HEK293 (cell line): ENCODE measurements at regions not wholly inside any gene's neighbourhood (a gene's known extent, or its start where the extent isn't known, plus 50 kb on each side); places are given as distances from the start of the nearest gene placed in this dataset.

Experiments
- CTCF ChIA-PET: fragments of 350-600 bp; formaldehyde crosslinking; extraction: SDS; loops from one replicate; lab custom pipeline; 2021; ENCODE audit warnings: antibody characterized with exemption; lab: Yijun Ruan, JAX
- POLR2A ChIA-PET: fragments of 300-600 bp; formaldehyde crosslinking; extraction: SDS; loops from one replicate; lab custom pipeline; 2020; ENCODE audit warnings: antibody characterized with exemption, inconsistent platforms; lab: Yijun Ruan, JAX
- H3K27ac ChIP-seq: fragments of 200-500 bp; sonication (Bioruptor generic); 2 replicates; pipeline ENCODE4 v1.5.1; 2014; ENCODE audit warnings: low read depth, low read length, control low read depth, inconsistent platforms; ENCODE audit errors: extremely low read depth
- H3K36me3 ChIP-seq, 2 experiments: fragments of 200-500 bp in 1 of 2; sonication (Bioruptor generic) in 1 of 2; 1 replicate in 1 of 2; 2 replicates in 1 of 2; pipeline ENCODE4 v1.5.1; 2014 to 2017; ENCODE audit warnings: inconsistent platforms in 2 of 2, low read length in 2 of 2; ENCODE audit not compliant: control insufficient read depth in 2 of 2, insufficient read depth in 1 of 2
- H3K4me1 ChIP-seq: fragments of 200-500 bp; sonication (Bioruptor generic); 2 replicates; pipeline ENCODE4 v1.5.1; 2014; ENCODE audit warnings: mild to moderate bottlenecking, low read length, inconsistent platforms; ENCODE audit not compliant: control insufficient read depth, insufficient read depth
- H3K4me3 ChIP-seq: 2 replicates; pipeline ENCODE4 v1.5.1; 2011; ENCODE audit warnings: low read depth, mild to moderate bottlenecking, control low read depth, low read length, moderate library complexity
- H3K9me3 ChIP-seq: fragments of 200-500 bp; sonication (Bioruptor generic); 2 replicates; pipeline ENCODE4 v1.5.1; 2014; ENCODE audit warnings: low read depth, low read length, inconsistent platforms; ENCODE audit not compliant: control insufficient read depth, insufficient read depth
- ELK4 ChIP-seq: IDR thresholded peaks from 2 replicates; pipeline ENCODE4 v1.6.1; 2011; ENCODE audit warnings: mild to moderate bottlenecking, low read depth, low read length, borderline replicate concordance
- GFI1B ChIP-seq: fragments of 450-650 bp; formaldehyde crosslinking; IDR thresholded peaks from 2 replicates; pipeline ENCODE4 v1.5.1; 2016; ENCODE audit warnings: missing biosample characterization, missing genetic modification characterization
- GLIS1 ChIP-seq: fragments of 450-650 bp; formaldehyde crosslinking; IDR thresholded peaks from 2 replicates; pipeline ENCODE4 v1.5.1; 2016; ENCODE audit warnings: missing biosample characterization, missing genetic modification characterization
- HOXA7 ChIP-seq: sonication (generic); formaldehyde crosslinking; IDR thresholded peaks from 2 replicates; pipeline ENCODE4 v1.8.1; 2022; ENCODE audit warnings: missing genetic modification reagents, borderline replicate concordance
- INSM2 ChIP-seq: fragments of 450-650 bp; formaldehyde crosslinking; IDR thresholded peaks from 2 replicates; pipeline ENCODE4 v1.5.1; 2016; ENCODE audit warnings: missing biosample characterization, missing genetic modification characterization
- KLF1 ChIP-seq: fragments of 450-650 bp; formaldehyde crosslinking; IDR thresholded peaks from 2 replicates; pipeline ENCODE4 v1.5.1; 2016; ENCODE audit warnings: missing biosample characterization, missing genetic modification characterization
- KLF9 ChIP-seq: fragments of 450-650 bp; formaldehyde crosslinking; IDR thresholded peaks from 2 replicates; pipeline ENCODE4 v1.5.1; 2016; ENCODE audit warnings: missing biosample characterization, missing genetic modification characterization, low read depth
- MEIS1 ChIP-seq: sonication (generic); formaldehyde crosslinking; IDR thresholded peaks from 2 replicates; pipeline ENCODE4 v1.8.1; 2022; ENCODE audit warnings: missing genetic modification reagents, mild to moderate bottlenecking, borderline replicate concordance
- OSR2 ChIP-seq: fragments of 450-650 bp; formaldehyde crosslinking; IDR thresholded peaks from 2 replicates; pipeline ENCODE4 v1.5.1; 2016; ENCODE audit warnings: missing biosample characterization, missing genetic modification characterization
- PRDM1 ChIP-seq: fragments of 450-650 bp; formaldehyde crosslinking; IDR thresholded peaks from 2 replicates; pipeline ENCODE4; 2016; ENCODE audit warnings: missing biosample characterization, missing genetic modification characterization
- PRDM2 ChIP-seq: fragments of 450-650 bp; formaldehyde crosslinking; IDR thresholded peaks from 2 replicates; pipeline ENCODE4 v1.5.1; 2016; ENCODE audit warnings: missing biosample characterization, missing genetic modification characterization, borderline replicate concordance
- SP2 ChIP-seq: fragments of 450-650 bp; formaldehyde crosslinking; IDR thresholded peaks from 2 replicates; pipeline ENCODE4 v1.5.1; 2016; ENCODE audit warnings: missing biosample characterization, missing genetic modification characterization
- ZFP3 ChIP-seq: fragments of 450-650 bp; formaldehyde crosslinking; IDR thresholded peaks from 2 replicates; pipeline ENCODE4 v1.5.1; 2016; ENCODE audit warnings: low read depth, missing biosample characterization, missing genetic modification characterization
- ZIC2 ChIP-seq: fragments of 450-650 bp; formaldehyde crosslinking; IDR thresholded peaks from 2 replicates; pipeline ENCODE4 v1.5.1; 2016; ENCODE audit warnings: missing biosample characterization, missing genetic modification characterization
- ZNF19 ChIP-seq: fragments of 450-650 bp; formaldehyde crosslinking; IDR thresholded peaks from 2 replicates; pipeline ENCODE4; 2016; ENCODE audit warnings: missing biosample characterization, missing genetic modification characterization, low read depth
- ZNF211 ChIP-seq: fragments of 450-650 bp; formaldehyde crosslinking; IDR thresholded peaks from 2 replicates; pipeline ENCODE4 v1.5.1; 2016; ENCODE audit warnings: low read depth, missing biosample characterization, missing genetic modification characterization
- ZNF274 ChIP-seq, 2 experiments: fragments of 200-500 bp in 1 of 2; fragments of 450-650 bp in 1 of 2; sonication (Bioruptor generic) in 1 of 2; formaldehyde crosslinking in 1 of 2; IDR thresholded peaks; 2 replicates each; pipeline versions ENCODE4 v1.5.1 to v1.6.1; 2014 to 2016; ENCODE audit warnings: borderline replicate concordance in 1 of 2, inconsistent platforms in 1 of 2, low read length in 1 of 2, missing biosample characterization in 1 of 2, missing genetic modification characterization in 1 of 2
- ZNF366 ChIP-seq: fragments of 450-650 bp; formaldehyde crosslinking; conservative IDR thresholded peaks from 2 replicates; pipeline ENCODE4 v1.5.1; 2016; ENCODE audit warnings: missing biosample characterization, missing genetic modification characterization
- ZNF426 ChIP-seq: fragments of 450-650 bp; formaldehyde crosslinking; IDR thresholded peaks from 2 replicates; pipeline ENCODE4 v1.5.1; 2017; ENCODE audit warnings: missing biosample characterization, missing genetic modification characterization, mild to moderate bottlenecking, inconsistent platforms, moderate library complexity
- ZNF571 ChIP-seq: fragments of 450-650 bp; formaldehyde crosslinking; IDR thresholded peaks from 2 replicates; pipeline ENCODE4 v1.5.0; 2017; ENCODE audit warnings: missing biosample characterization, missing genetic modification characterization
- ZNF701 ChIP-seq: fragments of 450-650 bp; formaldehyde crosslinking; IDR thresholded peaks from 2 replicates; pipeline ENCODE4 v1.5.1; 2016; ENCODE audit warnings: missing biosample characterization, missing genetic modification characterization
- ZNF768 ChIP-seq: fragments of 450-650 bp; formaldehyde crosslinking; IDR thresholded peaks from 2 replicates; pipeline ENCODE4 v1.5.1; 2018; ENCODE audit warnings: missing biosample characterization, mild to moderate bottlenecking, missing genetic modification characterization
- TF ChIP-seq, protein P1 (sequence below): fragments of 450-650 bp; formaldehyde crosslinking; IDR thresholded peaks from 2 replicates; pipeline ENCODE4 v1.5.1; 2016; ENCODE audit warnings: missing biosample characterization, missing genetic modification characterization, borderline replicate concordance
- TF ChIP-seq, protein P2 (sequence below): fragments of 450-650 bp; formaldehyde crosslinking; IDR thresholded peaks from 2 replicates; pipeline ENCODE4 v1.5.1; 2016; ENCODE audit warnings: missing biosample characterization, missing genetic modification characterization

- CTCF ChIA-PET, result interaction anchor here (0.6 kb wide), 1 partner anchor 373 kb away, joined by 5 read pairs; no protein-coding TSS in a partner anchor
- TF ChIP-seq KLF1 (tag by site-specific recombination), result 0 out of 2 replicates have a peak, but pooled peaks have one; percentile 29
- peak; percentile 19; the same call in 1 of the 2 replicates for TF ChIP-seq KLF9 (tag by site-specific recombination)
- TF ChIP-seq PRDM2 (tag by site-specific recombination), result no peak
- no peak for TF ChIP-seq ELK4
- no peak for TF ChIP-seq ZFP3
- no peak for TF ChIP-seq MEIS1
- no peak for TF ChIP-seq OSR2
- TF ChIP-seq GLIS1 (tag by site-specific recombination), result peak; percentile 28; the same call in 1 of the 2 replicates
- TF ChIP-seq INSM2, result no peak
- TF ChIP-seq ZNF274 (IDR thresholded peaks at IDR 0.05; ENCODE audit: low read length), result no peak
- TF ChIP-seq ZNF274 (tag by site-specific recombination; IDR thresholded peaks at IDR 0.05; ENCODE audit: borderline replicate concordance), result no peak
- 0 out of 2 replicates have a peak, but pooled peaks have one; percentile 18 for TF ChIP-seq ZNF366
- no peak for TF ChIP-seq ZNF211 (tag by site-specific recombination)
- no peak for TF ChIP-seq SP2 (tag by site-specific recombination)
- no peak for TF ChIP-seq ZNF19 (tag by site-specific recombination)
- TF ChIP-seq, protein P1, sequence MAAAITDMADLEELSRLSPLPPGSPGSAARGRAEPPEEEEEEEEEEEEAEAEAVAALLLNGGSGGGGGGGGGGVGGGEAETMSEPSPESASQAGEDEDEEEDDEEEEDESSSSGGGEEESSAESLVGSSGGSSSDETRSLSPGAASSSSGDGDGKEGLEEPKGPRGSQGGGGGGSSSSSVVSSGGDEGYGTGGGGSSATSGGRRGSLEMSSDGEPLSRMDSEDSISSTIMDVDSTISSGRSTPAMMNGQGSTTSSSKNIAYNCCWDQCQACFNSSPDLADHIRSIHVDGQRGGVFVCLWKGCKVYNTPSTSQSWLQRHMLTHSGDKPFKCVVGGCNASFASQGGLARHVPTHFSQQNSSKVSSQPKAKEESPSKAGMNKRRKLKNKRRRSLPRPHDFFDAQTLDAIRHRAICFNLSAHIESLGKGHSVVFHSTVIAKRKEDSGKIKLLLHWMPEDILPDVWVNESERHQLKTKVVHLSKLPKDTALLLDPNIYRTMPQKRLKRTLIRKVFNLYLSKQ, result no peak
- no peak for TF ChIP-seq ZNF701 (tag by site-specific recombination)
- no peak for TF ChIP-seq ZNF571
- no peak for TF ChIP-seq HOXA7 (CRISPR knock-in tag)
- TF ChIP-seq, protein P2, sequence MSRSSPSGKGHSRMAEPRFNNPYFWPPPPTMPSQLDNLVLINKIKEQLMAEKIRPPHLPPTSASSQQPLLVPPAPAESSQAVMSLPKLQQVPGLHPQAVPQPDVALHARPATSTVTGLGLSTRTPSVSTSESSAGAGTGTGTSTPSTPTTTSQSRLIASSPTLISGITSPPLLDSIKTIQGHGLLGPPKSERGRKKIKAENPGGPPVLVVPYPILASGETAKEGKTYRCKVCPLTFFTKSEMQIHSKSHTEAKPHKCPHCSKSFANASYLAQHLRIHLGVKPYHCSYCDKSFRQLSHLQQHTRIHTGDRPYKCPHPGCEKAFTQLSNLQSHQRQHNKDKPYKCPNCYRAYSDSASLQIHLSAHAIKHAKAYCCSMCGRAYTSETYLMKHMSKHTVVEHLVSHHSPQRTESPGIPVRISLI (tag by site-specific recombination), result 0 out of 2 replicates have a peak, but pooled peaks have one; percentile 42
- no peak for TF ChIP-seq GFI1B (tag by site-specific recombination)
- TF ChIP-seq ZNF426 (tag by site-specific recombination), result no peak
- no peak for TF ChIP-seq ZIC2
- TF ChIP-seq ZNF768, result peak; percentile 22; the same call in 1 of the 2 replicates
- no peak for TF ChIP-seq PRDM1
These were observed 49.6 kb upstream of the PTPRK start for GRCh38 chr6:128569732-128570679.

More at GRCh38 chr6:128569732-128570679, 49.6 kb upstream of the PTPRK start:
- H3K4me1 ChIP-seq, result peaks cover 10% of the 10 kb centered on the region; the same call in 1 of the 2 replicates
- no peaks in the 10 kb centered on the region for H3K9me3 ChIP-seq
- POLR2A ChIA-PET, result no interaction called here
- no peaks in the 10 kb centered on the region for H3K36me3 ChIP-seq
- no peak overlapping the region for H3K27ac ChIP-seq
- no peak overlapping the region for H3K4me3 ChIP-seq
